Keratinocyte (primary cell): ENCODE measurements at regions not wholly inside any gene's neighbourhood (a gene's known extent, or its start where the extent isn't known, plus 50 kb on each side); places are given as distances from the start of the nearest gene placed in this dataset.
"Not testable (repeated sequence)": the region's sequence is repeated elsewhere in the genome, so short reads cannot be mapped to it uniquely, and the experiment has no call there.

Experiments used
- DNase-seq: peaks from one replicate; pipeline ENCODE4 v3.0.0-alpha.2; 2011; ENCODE audit warnings: low read depth, missing footprints, low spot score
- FAIRE-seq: peaks from 2 replicates; lab custom pipeline; 2011; peaks lifted over from hg19 to GRCh38; lab: Jason Lieb, UNC
- H2AFZ ChIP-seq: 2 replicates; pipeline ENCODE4 v1.6.0; 2012; ENCODE audit warnings: low read length, control low read depth, inconsistent platforms; ENCODE audit not compliant: control insufficient read depth
- H3K27ac ChIP-seq: 2 replicates; pipeline ENCODE4 v1.5.1; 2011; ENCODE audit warnings: low read length; ENCODE audit not compliant: control insufficient read depth, insufficient read depth
- H3K27me3 ChIP-seq: 3 replicates; pipeline ENCODE4 v1.6.0; 2011; ENCODE audit warnings: low read length; ENCODE audit not compliant: control insufficient read depth, insufficient read depth; ENCODE audit errors: extremely low read depth
- H3K36me3 ChIP-seq, 2 experiments: 2 replicates in 1 of 2; 3 replicates in 1 of 2; pipeline ENCODE4 v1.5.1; 2011; ENCODE audit warnings: low read length in 2 of 2, mild to moderate bottlenecking in 1 of 2; ENCODE audit not compliant: control insufficient read depth in 2 of 2, insufficient read depth in 2 of 2; ENCODE audit errors: extremely low read depth in 1 of 2
- H3K4me1 ChIP-seq: 3 replicates; pipeline ENCODE4 v1.5.1; 2011; ENCODE audit warnings: low read length; ENCODE audit not compliant: control insufficient read depth, insufficient read depth; ENCODE audit errors: extremely low read depth
- H3K4me2 ChIP-seq: 3 replicates; pipeline ENCODE4 v1.6.0; 2011; ENCODE audit warnings: low read depth, low read length; ENCODE audit not compliant: control insufficient read depth, insufficient read depth; ENCODE audit errors: extremely low read depth
- H3K4me3 ChIP-seq, 3 experiments: fragments of 200-600 bp in 1 of 3; sonication (generic) in 1 of 3; 2 replicates in 2 of 3; 3 replicates in 1 of 3; pipeline ENCODE4 v1.5.1; 2011 to 2016; ENCODE audit warnings: low read length in 3 of 3, mild to moderate bottlenecking in 3 of 3, control low read depth in 2 of 3, inconsistent platforms in 1 of 3, low read depth in 1 of 3, mixed read lengths in 1 of 3, mixed run types in 1 of 3, moderate library complexity in 1 of 3; ENCODE audit not compliant: control insufficient read depth in 2 of 3, insufficient read depth in 2 of 3; ENCODE audit errors: extremely low read depth in 1 of 3
- H3K79me2 ChIP-seq: 2 replicates; pipeline ENCODE4 v1.6.0; 2012; ENCODE audit warnings: low read length; ENCODE audit not compliant: control insufficient read depth, insufficient read depth
- H3K9ac ChIP-seq: 3 replicates; pipeline ENCODE4 v1.6.0; 2011; ENCODE audit warnings: low read length; ENCODE audit not compliant: control insufficient read depth, insufficient read depth; ENCODE audit errors: extremely low read depth
- H3K9me1 ChIP-seq: 3 replicates; pipeline ENCODE4 v1.6.0; 2011; ENCODE audit warnings: low read length; ENCODE audit not compliant: control insufficient read depth, insufficient read depth; ENCODE audit errors: extremely low read depth
- H3K9me3 ChIP-seq: 2 replicates; pipeline ENCODE4 v1.5.1; 2012; ENCODE audit warnings: low read depth, low read length; ENCODE audit not compliant: control insufficient read depth
- H4K20me1 ChIP-seq: 3 replicates; pipeline ENCODE4 v1.6.0; 2011; ENCODE audit warnings: low read length; ENCODE audit not compliant: control insufficient read depth, insufficient read depth; ENCODE audit errors: extremely low read depth
- CTCF ChIP-seq, 3 experiments: IDR thresholded peaks in 1 of 3; conservative IDR thresholded peaks in 1 of 3; optimal IDR thresholded peaks in 1 of 3; 2 replicates in 2 of 3; 3 replicates in 1 of 3; pipeline versions ENCODE3 to v1.5.1; 2011; ENCODE audit warnings: low read length in 3 of 3, mild to moderate bottlenecking in 3 of 3, moderate library complexity in 2 of 3, control low read depth in 1 of 3, inconsistent platforms in 1 of 3; ENCODE audit not compliant: insufficient read depth in 2 of 3; ENCODE audit errors: extremely low read depth in 1 of 3
- EZH2 ChIP-seq: IDR thresholded peaks from one replicate; pipeline ENCODE4 v1.6.1; 2012; ENCODE audit warnings: inconsistent platforms, mild to moderate bottlenecking, low read length, moderate library complexity
- dilution Hi-C: fragments of 300-500 bp; cut with MboI; formaldehyde crosslinking; loops from one replicate; pipeline ENCODE4 v1.7.0; 2020; ENCODE audit warnings: low sequenced_read_pairs; ENCODE audit not compliant: extremely low pct_ligation_motif_present

- TF ChIP-seq EZH2 (no peak), CTCF (optimal IDR thresholded peaks at IDR 0.05 in 1 of 3, IDR thresholded peaks at IDR 0.05 in 1 of 3, conservative IDR thresholded peaks at IDR 0.05 in 1 of 3; ENCODE audit: extremely low read depth in 1 of 3, insufficient read depth in 2 of 3, low read length in 3 of 3) (no peak)
- no peak overlapping the region for H3K27ac ChIP-seq
- no peaks in the 10 kb centered on the region for H3K36me3 ChIP-seq
- no peaks in the 10 kb centered on the region for H3K4me1 ChIP-seq
- H4K20me1 ChIP-seq: no peaks in the 10 kb centered on the region
- FAIRE-seq (no peak), DNase-seq (no peak)
- peaks cover 8% of the 10 kb centered on the region for H3K9me3 ChIP-seq
- H2AFZ ChIP-seq: no peak overlapping the region
- no peaks in the 10 kb centered on the region for H3K79me2 ChIP-seq
- no peak overlapping the region for H3K4me2 ChIP-seq
- no peaks in the 10 kb centered on the region for H3K27me3 ChIP-seq
- H3K9me1 ChIP-seq: no peaks in the 10 kb centered on the region
- no peak overlapping the region for H3K9ac ChIP-seq
- dilution Hi-C loops: no loop called here
- H3K4me3 ChIP-seq: no peak overlapping the region
Measured at GRCh38 chr14:105941226-105942166, 415.1 kb downstream of the TMEM121 start.

GRCh38 chr14:105942725-105943124, 416.3 kb downstream of the TMEM121 start:
- H3K4me2 ChIP-seq, H4K20me1 ChIP-seq, H3K36me3 ChIP-seq, DNase-seq, H3K9me3 ChIP-seq, H3K27ac ChIP-seq, H3K79me2 ChIP-seq, H2AFZ ChIP-seq, H3K9me1 ChIP-seq, H3K27me3 ChIP-seq, H3K4me1 ChIP-seq, H3K4me3 ChIP-seq, FAIRE-seq, H3K9ac ChIP-seq, dilution Hi-C loops: not testable (repeated sequence)
